PFSK-1 (cell line): ENCODE measurements at regions not wholly inside any gene's neighbourhood (a gene's known extent, or its start where the extent isn't known, plus 50 kb on each side); places are given as distances from the start of the nearest gene placed in this dataset.

ENCODE experiments used
- FOXP2 ChIP-seq: optimal IDR thresholded peaks from 2 replicates; pipeline ENCODE3; 2011; ENCODE audit warnings: borderline replicate concordance, control low read depth, inconsistent platforms; ENCODE audit not compliant: insufficient read depth; ENCODE audit errors: extremely low read length, extremely low read depth
- POLR2AphosphoS5 ChIP-seq: IDR thresholded peaks from 2 replicates; pipeline ENCODE4 v1.6.1; 2012; ENCODE audit warnings: low read depth, mild to moderate bottlenecking, control low read depth, low read length, moderate library complexity
- TF ChIP-seq, protein P1 (sequence below), 2 experiments: IDR thresholded peaks; 2 replicates each; pipeline versions ENCODE4 v1.6.1 to v1.8.0; 2011 to 2012; ENCODE audit warnings: low read depth in 2 of 2, low read length in 2 of 2, control low read depth in 1 of 2, inconsistent platforms in 1 of 2, mild to moderate bottlenecking in 1 of 2, moderate library complexity in 1 of 2; ENCODE audit not compliant: insufficient read depth in 1 of 2

DNA sequence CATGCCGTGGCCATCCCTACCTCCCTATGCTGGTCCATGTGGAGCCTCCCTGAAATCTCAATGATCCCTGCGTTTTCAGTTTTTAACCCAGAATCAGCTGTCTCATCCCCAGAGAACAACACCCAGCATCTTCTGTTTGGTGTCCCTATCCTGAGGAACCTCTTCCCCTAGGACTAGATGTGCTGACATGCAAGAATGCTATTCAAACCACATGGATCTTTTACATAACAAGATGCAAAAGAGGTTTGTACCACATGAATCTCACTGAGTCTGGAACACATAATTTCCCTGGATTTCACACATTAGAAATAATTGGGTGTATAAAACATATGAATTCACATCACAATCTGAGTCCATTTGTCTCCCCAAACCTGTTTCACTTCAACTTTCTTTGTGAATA, 174.6 kb upstream of the NECTIN3 start:
- TF ChIP-seq POLR2AphosphoS5 (no peak), FOXP2 (no peak)
- TF ChIP-seq, protein P1, sequence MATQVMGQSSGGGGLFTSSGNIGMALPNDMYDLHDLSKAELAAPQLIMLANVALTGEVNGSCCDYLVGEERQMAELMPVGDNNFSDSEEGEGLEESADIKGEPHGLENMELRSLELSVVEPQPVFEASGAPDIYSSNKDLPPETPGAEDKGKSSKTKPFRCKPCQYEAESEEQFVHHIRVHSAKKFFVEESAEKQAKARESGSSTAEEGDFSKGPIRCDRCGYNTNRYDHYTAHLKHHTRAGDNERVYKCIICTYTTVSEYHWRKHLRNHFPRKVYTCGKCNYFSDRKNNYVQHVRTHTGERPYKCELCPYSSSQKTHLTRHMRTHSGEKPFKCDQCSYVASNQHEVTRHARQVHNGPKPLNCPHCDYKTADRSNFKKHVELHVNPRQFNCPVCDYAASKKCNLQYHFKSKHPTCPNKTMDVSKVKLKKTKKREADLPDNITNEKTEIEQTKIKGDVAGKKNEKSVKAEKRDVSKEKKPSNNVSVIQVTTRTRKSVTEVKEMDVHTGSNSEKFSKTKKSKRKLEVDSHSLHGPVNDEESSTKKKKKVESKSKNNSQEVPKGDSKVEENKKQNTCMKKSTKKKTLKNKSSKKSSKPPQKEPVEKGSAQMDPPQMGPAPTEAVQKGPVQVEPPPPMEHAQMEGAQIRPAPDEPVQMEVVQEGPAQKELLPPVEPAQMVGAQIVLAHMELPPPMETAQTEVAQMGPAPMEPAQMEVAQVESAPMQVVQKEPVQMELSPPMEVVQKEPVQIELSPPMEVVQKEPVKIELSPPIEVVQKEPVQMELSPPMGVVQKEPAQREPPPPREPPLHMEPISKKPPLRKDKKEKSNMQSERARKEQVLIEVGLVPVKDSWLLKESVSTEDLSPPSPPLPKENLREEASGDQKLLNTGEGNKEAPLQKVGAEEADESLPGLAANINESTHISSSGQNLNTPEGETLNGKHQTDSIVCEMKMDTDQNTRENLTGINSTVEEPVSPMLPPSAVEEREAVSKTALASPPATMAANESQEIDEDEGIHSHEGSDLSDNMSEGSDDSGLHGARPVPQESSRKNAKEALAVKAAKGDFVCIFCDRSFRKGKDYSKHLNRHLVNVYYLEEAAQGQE (IDR thresholded peaks at IDR 0.05; ENCODE audit: insufficient read depth in 1 of 2, low read depth in 2 of 2, low read length in 2 of 2): no peak
